ENCODE measurements at regions not wholly inside any gene's neighbourhood (a gene's known extent, or its start where the extent isn't known, plus 50 kb on each side); places are given as distances from the start of the nearest gene placed in this dataset.

DNA sequence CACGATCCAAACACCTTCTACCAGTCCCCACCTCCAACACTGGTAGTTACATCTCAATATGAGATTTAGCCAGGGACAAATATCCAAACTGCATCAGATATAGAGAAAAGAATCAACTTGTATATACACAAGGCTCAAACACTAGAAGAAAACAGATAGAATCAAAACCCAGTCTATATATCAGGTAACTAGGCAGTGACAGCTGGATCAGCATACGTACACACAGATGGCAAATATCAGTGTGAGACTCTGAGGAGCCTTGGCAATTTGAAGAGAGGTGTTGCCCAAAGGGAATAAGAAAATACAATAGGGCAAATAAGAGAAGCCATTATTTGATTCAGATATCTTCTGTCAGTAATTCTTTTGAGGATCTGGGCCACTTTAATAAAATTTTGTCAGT, 951.3 kb upstream of the CHORDC1 start:
- TF ChIP-seq, protein P1, sequence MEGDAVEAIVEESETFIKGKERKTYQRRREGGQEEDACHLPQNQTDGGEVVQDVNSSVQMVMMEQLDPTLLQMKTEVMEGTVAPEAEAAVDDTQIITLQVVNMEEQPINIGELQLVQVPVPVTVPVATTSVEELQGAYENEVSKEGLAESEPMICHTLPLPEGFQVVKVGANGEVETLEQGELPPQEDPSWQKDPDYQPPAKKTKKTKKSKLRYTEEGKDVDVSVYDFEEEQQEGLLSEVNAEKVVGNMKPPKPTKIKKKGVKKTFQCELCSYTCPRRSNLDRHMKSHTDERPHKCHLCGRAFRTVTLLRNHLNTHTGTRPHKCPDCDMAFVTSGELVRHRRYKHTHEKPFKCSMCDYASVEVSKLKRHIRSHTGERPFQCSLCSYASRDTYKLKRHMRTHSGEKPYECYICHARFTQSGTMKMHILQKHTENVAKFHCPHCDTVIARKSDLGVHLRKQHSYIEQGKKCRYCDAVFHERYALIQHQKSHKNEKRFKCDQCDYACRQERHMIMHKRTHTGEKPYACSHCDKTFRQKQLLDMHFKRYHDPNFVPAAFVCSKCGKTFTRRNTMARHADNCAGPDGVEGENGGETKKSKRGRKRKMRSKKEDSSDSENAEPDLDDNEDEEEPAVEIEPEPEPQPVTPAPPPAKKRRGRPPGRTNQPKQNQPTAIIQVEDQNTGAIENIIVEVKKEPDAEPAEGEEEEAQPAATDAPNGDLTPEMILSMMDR (IDR thresholded peaks at IDR 0.05), result no peak
- no peaks in the 10 kb centered on the region for H3K9me3 ChIP-seq
- H3K4me3 ChIP-seq, result no peak overlapping the region
- no peak overlapping the region for H3K27ac ChIP-seq
- H3K27me3 ChIP-seq, result no peaks in the 10 kb centered on the region
- no peaks in the 10 kb centered on the region for H3K4me1 ChIP-seq
- H3K36me3 ChIP-seq, result no peaks in the 10 kb centered on the region
- no peak for DNase-seq (ENCODE audit: low spot score)

DNA sequence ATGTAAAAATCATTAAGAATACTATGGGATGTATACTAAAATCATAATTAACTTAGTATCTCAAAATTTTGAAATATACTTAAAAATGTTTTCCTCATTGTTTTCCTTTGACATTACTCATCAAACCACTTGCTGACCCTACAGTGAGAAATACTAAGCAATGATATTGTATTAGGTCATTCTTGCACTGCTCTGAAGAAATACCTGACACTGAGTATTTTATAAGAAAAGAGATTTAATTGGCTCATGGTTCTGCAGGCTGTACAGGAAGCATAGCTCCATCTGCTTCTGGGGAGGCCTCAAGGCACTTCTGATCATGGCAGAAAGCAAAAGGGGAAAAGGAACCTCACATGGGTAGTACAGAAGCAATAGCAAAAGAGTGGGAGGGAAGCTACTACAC, 950.9 kb upstream of the CHORDC1 start:
- Histone ChIP-seq H3K4me3 (no peak overlapping the region), H3K9me3 (no peaks in the 10 kb centered on the region), H3K36me3 (no peaks in the 10 kb centered on the region), H3K27ac (no peak overlapping the region), H3K27me3 (no peaks in the 10 kb centered on the region), H3K4me1 (no peaks in the 10 kb centered on the region)
- TF ChIP-seq, protein P1 (IDR thresholded peaks at IDR 0.05), result no peak
- DNase-seq (ENCODE audit: low spot score), result no peak

DNA sequence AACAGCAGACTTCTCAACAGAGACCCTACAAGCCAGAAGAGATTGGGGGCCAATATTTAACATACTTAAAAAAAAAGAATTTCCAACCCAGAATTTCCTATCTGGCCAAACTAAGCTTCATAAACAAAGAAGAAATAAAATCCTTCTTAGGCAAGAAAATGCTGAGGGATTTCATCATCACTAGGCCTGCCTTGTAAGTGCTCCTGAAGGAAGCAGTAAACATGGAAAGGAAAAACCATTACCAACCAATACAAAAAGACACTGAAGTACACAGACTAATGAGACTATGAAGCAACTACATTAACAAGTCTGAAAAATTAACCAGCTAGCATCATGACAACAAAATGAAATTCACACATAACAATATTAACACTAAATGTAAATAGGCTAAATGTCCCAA, 947.9 kb upstream of the CHORDC1 start:
- no peaks in the 10 kb centered on the region for H3K9me3 ChIP-seq
- no peaks in the 10 kb centered on the region for H3K36me3 ChIP-seq
- H3K4me1 ChIP-seq, result no peaks in the 10 kb centered on the region
- no peak overlapping the region for H3K27ac ChIP-seq
- no peaks in the 10 kb centered on the region for H3K27me3 ChIP-seq
- DNase-seq (ENCODE audit: low spot score), result no peak
- H3K4me3 ChIP-seq, result no peak overlapping the region
- TF ChIP-seq, protein P1 (IDR thresholded peaks at IDR 0.05), result no peak

DNA sequence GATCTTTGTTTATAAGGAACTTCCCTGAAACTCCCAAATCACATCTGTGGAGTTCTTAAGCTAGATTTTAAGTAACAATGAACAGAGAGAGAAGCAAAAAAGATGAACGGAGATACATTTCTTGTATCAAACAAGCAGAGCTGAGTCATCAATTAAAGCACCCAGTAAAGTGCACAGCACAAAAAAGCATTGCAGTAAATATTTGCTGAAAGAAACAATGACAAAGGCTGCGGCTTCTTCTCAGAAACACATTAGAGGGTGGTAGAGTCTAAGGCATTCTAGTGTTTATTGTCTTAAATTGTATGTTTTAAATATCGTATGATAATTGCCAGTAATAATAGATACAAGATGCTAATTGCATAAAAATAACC, 941.6 kb upstream of the CHORDC1 start:
- no peak overlapping the region for H3K27ac ChIP-seq
- TF ChIP-seq, protein P1 (IDR thresholded peaks at IDR 0.05), result no peak
- no peak overlapping the region for H3K4me3 ChIP-seq
- H3K27me3 ChIP-seq, result no peaks in the 10 kb centered on the region
- no peaks in the 10 kb centered on the region for H3K9me3 ChIP-seq
- no peaks in the 10 kb centered on the region for H3K4me1 ChIP-seq
- H3K36me3 ChIP-seq, result no peaks in the 10 kb centered on the region
- no peak for DNase-seq (ENCODE audit: low spot score)

DNA sequence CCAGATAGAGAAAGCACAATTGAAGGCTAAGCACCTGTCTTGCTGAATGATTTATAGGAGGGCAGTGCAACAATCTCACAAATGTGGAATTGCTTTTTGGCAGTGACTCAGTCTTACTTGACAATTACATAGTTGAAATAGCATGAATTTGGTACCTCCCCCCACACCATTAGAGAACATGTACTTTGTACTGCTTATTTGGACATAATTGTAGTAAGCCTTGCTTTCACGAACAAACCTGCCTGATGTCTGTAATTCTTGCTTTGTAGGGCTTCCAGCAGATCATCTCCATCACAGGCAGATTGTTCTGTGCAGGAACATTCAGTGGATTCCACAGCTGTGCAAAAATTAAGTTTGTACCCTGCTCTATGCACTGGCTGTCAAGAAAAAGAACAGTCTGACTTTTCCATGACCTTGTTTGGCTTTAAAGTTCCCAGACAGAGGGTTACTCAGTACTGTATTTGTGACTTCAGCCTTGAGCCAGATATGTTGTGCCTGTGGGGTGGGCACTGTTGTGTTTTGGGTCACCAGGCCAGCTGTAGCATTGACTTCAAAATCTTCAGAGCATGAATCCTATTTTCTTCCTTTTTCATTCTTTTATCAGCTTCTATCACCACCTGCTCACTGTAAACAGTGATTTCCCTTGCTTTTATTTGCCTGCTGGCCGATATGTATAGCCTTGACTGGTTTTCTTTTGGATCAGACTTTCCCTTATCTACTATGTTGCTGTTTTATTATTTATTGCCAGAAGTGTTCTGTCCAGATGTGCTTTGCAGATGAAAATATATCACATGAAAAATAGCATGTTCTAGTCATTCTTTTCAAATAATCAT, 941.0 kb upstream of the CHORDC1 start:
- H3K27me3 ChIP-seq, result no peaks in the 10 kb centered on the region
- no peaks in the 10 kb centered on the region for H3K4me1 ChIP-seq
- no peaks in the 10 kb centered on the region for H3K36me3 ChIP-seq
- DNase-seq (ENCODE audit: low spot score), result no peak
- no peak overlapping the region for H3K27ac ChIP-seq
- H3K9me3 ChIP-seq, result no peaks in the 10 kb centered on the region
- TF ChIP-seq, protein P1 (IDR thresholded peaks at IDR 0.05), result no peak
- no peak overlapping the region for H3K4me3 ChIP-seq

DNA sequence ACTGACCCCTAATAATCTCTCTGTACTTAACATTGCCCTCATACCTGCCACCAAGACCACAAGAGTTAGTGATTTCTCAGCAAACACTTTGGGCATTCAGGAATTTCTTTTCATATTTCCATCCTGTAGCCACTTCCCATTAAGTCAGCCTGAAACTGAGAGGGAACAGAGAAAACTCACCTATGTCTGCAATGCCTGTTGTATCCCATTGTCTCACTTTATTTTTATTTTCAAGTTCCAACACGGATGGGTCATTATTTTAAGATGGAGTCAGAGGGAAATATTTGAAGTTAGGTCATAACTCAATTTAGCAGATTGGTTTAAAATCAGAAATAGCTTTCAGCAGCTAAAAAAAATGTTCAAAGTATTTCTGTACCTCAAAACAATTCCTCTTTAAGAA, 937.8 kb upstream of the CHORDC1 start:
- Histone ChIP-seq H3K36me3 (no peaks in the 10 kb centered on the region), H3K27me3 (no peaks in the 10 kb centered on the region), H3K9me3 (no peaks in the 10 kb centered on the region), H3K4me1 (no peaks in the 10 kb centered on the region), H3K4me3 (no peak overlapping the region), H3K27ac (no peak overlapping the region)
- DNase-seq (ENCODE audit: low spot score), result no peak
- TF ChIP-seq, protein P1 (IDR thresholded peaks at IDR 0.05), result no peak

All from right atrium auricular region (tissue), 2 donors.